ENCODE measurements at regions not wholly inside any gene's neighbourhood (a gene's known extent, or its start where the extent isn't known, plus 50 kb on each side); places are given as distances from the start of the nearest gene placed in this dataset.
A peak's percentile ranks its signal among the peaks of the same experiment; 100 is the strongest.

GRCh38 chr2:62362561-62362960, 143.4 kb downstream of the TMEM17 start:
- in situ Hi-C loops (cut with MboI; ENCODE audit: low pct_unique_long_range_greater_than_20kb, low sequenced_read_pairs, unreplicated experiment), result no loop called here
- TF ChIP-seq CTCF (IDR thresholded peaks at IDR 0.05; ENCODE audit: extremely low read depth, insufficient read depth, missing control alignments), result no peak

GRCh38 chr2:62361964-62362363, 144.0 kb downstream of the TMEM17 start:
- TF ChIP-seq CTCF (IDR thresholded peaks at IDR 0.05; ENCODE audit: extremely low read depth, insufficient read depth, missing control alignments), result no peak
- no peak for DNase-seq (ENCODE audit: low spot score)
- in situ Hi-C loops (cut with MboI; ENCODE audit: low pct_unique_long_range_greater_than_20kb, low sequenced_read_pairs, unreplicated experiment), result no loop called here

More at GRCh38 chr2:62362561-62362960, 143.4 kb downstream of the TMEM17 start:
- DNase-seq (ENCODE audit: low spot score), result peak; percentile 68

- DNase-seq (ENCODE audit: low spot score), result no peak
- no peak for TF ChIP-seq CTCF (IDR thresholded peaks at IDR 0.05; ENCODE audit: extremely low read depth, insufficient read depth, missing control alignments)
- in situ Hi-C loops (cut with MboI; ENCODE audit: low pct_unique_long_range_greater_than_20kb, low sequenced_read_pairs, unreplicated experiment), result no loop called here
Measured at GRCh38 chr2:62354771-62355561, 151.0 kb downstream of the TMEM17 start.

- in situ Hi-C loops (cut with MboI; ENCODE audit: low pct_unique_long_range_greater_than_20kb, low sequenced_read_pairs, unreplicated experiment), result no loop called here
- TF ChIP-seq CTCF (IDR thresholded peaks at IDR 0.05; ENCODE audit: extremely low read depth, insufficient read depth, missing control alignments), result no peak
- DNase-seq (ENCODE audit: low spot score), result no peak
Measured at GRCh38 chr2:62352031-62352430, 154.0 kb downstream of the TMEM17 start.

- no peak for DNase-seq (ENCODE audit: low spot score)
- in situ Hi-C loops (cut with MboI; ENCODE audit: low pct_unique_long_range_greater_than_20kb, low sequenced_read_pairs, unreplicated experiment), result no loop called here
- no peak for TF ChIP-seq CTCF (IDR thresholded peaks at IDR 0.05; ENCODE audit: extremely low read depth, insufficient read depth, missing control alignments)
Measured at GRCh38 chr2:62349788-62350187, 153.9 kb downstream of the B3GNT2 start.

GRCh38 chr2:62348700-62349099, 152.8 kb downstream of the B3GNT2 start:
- DNase-seq (ENCODE audit: low spot score), result no peak
- in situ Hi-C loops (cut with MboI; ENCODE audit: low pct_unique_long_range_greater_than_20kb, low sequenced_read_pairs, unreplicated experiment), result no loop called here
- TF ChIP-seq CTCF (IDR thresholded peaks at IDR 0.05; ENCODE audit: extremely low read depth, insufficient read depth, missing control alignments), result no peak

Data from GM13977 (cell line).